ENCODE measurements at regions not wholly inside any gene's neighbourhood (a gene's known extent, or its start where the extent isn't known, plus 50 kb on each side); places are given as distances from the start of the nearest gene placed in this dataset.

- Histone ChIP-seq H3K4me3 (no peak overlapping the region), H3K9me3 (no peaks in the 10 kb centered on the region), H3K36me3 (no peaks in the 10 kb centered on the region), H3K4me1 (no peaks in the 10 kb centered on the region), H3K27ac (no peak overlapping the region), H3K27me3 (no peaks in the 10 kb centered on the region)
- 28 to 31% methylated on average over 5 of the region's 5 CpGs for WGBS, 2 donors
- no peak for TF ChIP-seq POLR2A (IDR thresholded peaks at IDR 0.05)
- TF ChIP-seq, protein P1, sequence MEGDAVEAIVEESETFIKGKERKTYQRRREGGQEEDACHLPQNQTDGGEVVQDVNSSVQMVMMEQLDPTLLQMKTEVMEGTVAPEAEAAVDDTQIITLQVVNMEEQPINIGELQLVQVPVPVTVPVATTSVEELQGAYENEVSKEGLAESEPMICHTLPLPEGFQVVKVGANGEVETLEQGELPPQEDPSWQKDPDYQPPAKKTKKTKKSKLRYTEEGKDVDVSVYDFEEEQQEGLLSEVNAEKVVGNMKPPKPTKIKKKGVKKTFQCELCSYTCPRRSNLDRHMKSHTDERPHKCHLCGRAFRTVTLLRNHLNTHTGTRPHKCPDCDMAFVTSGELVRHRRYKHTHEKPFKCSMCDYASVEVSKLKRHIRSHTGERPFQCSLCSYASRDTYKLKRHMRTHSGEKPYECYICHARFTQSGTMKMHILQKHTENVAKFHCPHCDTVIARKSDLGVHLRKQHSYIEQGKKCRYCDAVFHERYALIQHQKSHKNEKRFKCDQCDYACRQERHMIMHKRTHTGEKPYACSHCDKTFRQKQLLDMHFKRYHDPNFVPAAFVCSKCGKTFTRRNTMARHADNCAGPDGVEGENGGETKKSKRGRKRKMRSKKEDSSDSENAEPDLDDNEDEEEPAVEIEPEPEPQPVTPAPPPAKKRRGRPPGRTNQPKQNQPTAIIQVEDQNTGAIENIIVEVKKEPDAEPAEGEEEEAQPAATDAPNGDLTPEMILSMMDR (IDR thresholded peaks at IDR 0.05), result no peak
- intact Hi-C loops (cut with DNase I), result no loop called here
- DNase-seq, result no peak
Observed at GRCh38 chr5:129400395-129400983, 59.6 kb upstream of the ADAMTS19 start.

GRCh38 chr5:129405222-129405621 lies 54.9 kb upstream of the ADAMTS19 start:
- no peak for DNase-seq
- no peak overlapping the region for H3K4me3 ChIP-seq
- 41 to 44% methylated on average over 2 of the region's 2 CpGs for WGBS, 2 donors

DNA sequence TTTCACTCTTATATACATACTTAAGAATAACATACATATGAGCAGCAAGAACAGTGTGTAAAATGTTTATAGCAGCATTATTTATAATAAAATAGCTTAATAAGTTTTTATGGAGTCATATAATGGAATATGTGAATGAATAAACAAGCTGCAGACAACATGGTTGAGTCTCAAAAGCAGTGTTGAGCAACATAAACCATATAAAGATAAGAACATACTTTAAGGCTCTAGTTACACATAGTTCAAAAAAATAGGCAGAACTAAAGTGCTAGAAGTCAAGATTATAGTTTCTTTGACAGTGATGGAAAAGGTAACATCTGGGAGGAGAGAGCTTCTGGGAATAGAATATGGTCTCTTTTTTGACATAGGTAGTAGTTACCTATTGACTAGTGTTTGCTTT lies 53.7 kb upstream of the ADAMTS19 start:
- Histone ChIP-seq H3K27me3 (no peaks in the 10 kb centered on the region), H3K9me3 (no peaks in the 10 kb centered on the region), H3K36me3 (no peaks in the 10 kb centered on the region), H3K27ac (no peak overlapping the region), H3K4me3 (no peak overlapping the region), H3K4me1 (no peaks in the 10 kb centered on the region)
- TF ChIP-seq, protein P1 (IDR thresholded peaks at IDR 0.05), result no peak
- TF ChIP-seq POLR2A (IDR thresholded peaks at IDR 0.05), result no peak
- DNase-seq, result no peak
- intact Hi-C loops (cut with DNase I), result no loop called here

More at GRCh38 chr5:129405222-129405621, 54.9 kb upstream of the ADAMTS19 start:
- H3K27ac ChIP-seq, result no peak overlapping the region
- no peaks in the 10 kb centered on the region for H3K9me3 ChIP-seq
- no peaks in the 10 kb centered on the region for H3K27me3 ChIP-seq
- H3K4me1 ChIP-seq, result no peaks in the 10 kb centered on the region
- intact Hi-C loops (cut with DNase I), result no loop called here
- no peak for TF ChIP-seq POLR2A (IDR thresholded peaks at IDR 0.05)
- TF ChIP-seq, protein P1 (IDR thresholded peaks at IDR 0.05), result no peak
- H3K36me3 ChIP-seq, result no peaks in the 10 kb centered on the region

Small RNAs in the stretch of these regions (small RNA-seq; reads per million reads assigned to genes)
- 0 reads per million in 4 donors for gene MIR4460
